ENCODE measurements at regions not wholly inside any gene's neighbourhood (a gene's known extent, or its start where the extent isn't known, plus 50 kb on each side); places are given as distances from the start of the nearest gene placed in this dataset.

DNA sequence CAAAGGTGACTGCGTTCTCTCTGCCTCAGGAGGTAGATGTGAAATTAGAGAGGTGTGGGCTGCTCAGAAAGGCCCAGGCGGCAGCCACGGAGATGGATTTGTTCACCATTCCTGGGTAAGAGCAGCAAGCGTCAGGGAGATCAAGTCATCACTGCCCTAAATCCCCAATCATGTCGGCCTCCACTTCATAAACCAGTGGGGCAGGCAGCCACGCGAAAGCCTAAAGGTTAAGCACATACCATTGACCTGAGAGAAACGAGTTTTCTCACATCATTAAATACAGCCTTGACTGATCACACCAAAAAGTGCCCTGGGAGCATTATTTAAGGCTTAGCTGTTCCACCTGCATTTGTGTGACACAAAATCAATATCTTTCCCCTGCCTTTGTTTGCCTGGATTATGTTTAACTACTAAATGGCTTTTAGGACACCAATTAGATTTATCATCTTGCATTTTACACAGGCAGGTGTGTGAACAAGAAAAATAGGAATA lies 50.7 kb upstream of the FOXB1 start:
- DNase-seq = peak; percentile 96

- DNase-seq = no peak
Observed at GRCh38 chr15:59952960-59953359, 51.2 kb upstream of the FOXB1 start.

GRCh38 chr15:59950603-59951388 lies 53.3 kb upstream of the FOXB1 start:
- DNase-seq = no peak

- no peak for DNase-seq
Observed at GRCh38 chr15:59948924-59949613, 55.0 kb upstream of the FOXB1 start.

GRCh38 chr15:59946084-59946483 lies 58.0 kb upstream of the FOXB1 start:
- DNase-seq = no peak

DNA sequence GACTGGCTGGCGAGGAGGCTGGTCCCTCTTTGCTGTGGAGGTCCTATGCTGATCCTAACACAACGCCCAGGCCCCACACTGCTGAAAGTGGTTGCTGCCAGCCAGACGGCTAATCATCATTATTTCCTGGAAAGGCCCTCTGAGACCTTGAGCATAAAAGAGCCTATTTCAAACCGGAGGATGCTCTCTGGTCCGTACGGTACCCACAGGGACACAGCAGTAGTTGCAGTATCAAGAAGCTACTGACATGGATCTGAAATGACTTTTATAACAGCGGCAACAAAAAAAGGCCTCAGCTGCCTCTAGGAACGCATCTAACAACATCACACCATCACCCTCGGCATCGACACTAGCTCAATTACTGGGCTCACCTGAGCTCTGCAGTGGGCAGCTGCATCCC lies 59.1 kb upstream of the FOXB1 start:
- DNase-seq = no peak

- no peak for DNase-seq
Observed at GRCh38 chr15:59941612-59942011, 62.5 kb upstream of the FOXB1 start.

DNA sequence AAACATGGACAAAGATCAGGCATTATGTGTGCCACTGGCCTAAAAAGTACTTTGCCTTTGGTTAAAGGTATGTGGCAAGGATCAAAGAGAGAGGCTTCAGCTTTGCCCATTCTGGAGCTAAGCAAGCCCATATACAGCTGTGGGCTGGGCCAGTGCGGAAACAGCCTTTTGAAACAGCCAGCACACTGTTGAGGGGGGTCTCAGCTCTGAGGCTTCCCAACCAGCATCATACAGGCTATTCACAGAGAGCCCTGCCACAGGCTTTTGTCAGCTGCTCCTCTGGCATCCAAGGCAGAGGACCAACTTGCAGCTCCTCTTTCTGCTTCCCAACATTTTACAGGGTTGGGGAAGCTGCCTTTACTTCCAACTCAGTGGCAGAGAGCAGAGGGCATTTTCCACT lies 63.2 kb upstream of the FOXB1 start:
- DNase-seq = no peak

- DNase-seq = no peak
Observed at GRCh38 chr15:59940456-59940855, 63.7 kb upstream of the FOXB1 start.

- DNase-seq = no peak
Observed at GRCh38 chr15:59936741-59937140, 67.4 kb upstream of the FOXB1 start.

- DNase-seq = no peak
Observed at GRCh38 chr15:59933607-59934006, 70.5 kb upstream of the FOXB1 start.

- DNase-seq = no peak
Observed at GRCh38 chr15:59931646-59932261, 72.4 kb upstream of the FOXB1 start.

- DNase-seq = peak; percentile 39
Observed at GRCh38 chr15:59924812-59925522, 79.1 kb upstream of the FOXB1 start.

DNA sequence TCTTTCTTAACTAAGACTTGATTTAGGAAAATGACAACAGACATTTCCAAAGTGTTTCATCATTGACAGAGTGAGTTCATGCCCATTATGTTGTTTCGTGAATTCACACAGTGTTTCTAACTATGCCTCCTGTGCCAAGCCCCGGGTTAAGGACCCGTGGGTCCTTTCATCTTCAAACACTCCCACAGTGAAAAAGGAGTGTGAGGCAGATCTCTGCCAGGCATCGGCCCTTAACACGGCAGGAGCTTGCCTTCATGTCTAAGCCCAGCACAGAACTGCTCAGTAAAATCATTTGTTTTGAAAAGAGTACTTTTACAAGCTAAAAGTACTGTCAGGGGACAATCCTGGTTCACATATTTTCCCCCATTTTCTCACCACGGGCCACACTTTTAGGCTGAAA lies 80.0 kb upstream of the FOXB1 start:
- no peak for DNase-seq

- DNase-seq = no peak
Observed at GRCh38 chr15:59923508-59923907, 80.6 kb upstream of the FOXB1 start.

DNA sequence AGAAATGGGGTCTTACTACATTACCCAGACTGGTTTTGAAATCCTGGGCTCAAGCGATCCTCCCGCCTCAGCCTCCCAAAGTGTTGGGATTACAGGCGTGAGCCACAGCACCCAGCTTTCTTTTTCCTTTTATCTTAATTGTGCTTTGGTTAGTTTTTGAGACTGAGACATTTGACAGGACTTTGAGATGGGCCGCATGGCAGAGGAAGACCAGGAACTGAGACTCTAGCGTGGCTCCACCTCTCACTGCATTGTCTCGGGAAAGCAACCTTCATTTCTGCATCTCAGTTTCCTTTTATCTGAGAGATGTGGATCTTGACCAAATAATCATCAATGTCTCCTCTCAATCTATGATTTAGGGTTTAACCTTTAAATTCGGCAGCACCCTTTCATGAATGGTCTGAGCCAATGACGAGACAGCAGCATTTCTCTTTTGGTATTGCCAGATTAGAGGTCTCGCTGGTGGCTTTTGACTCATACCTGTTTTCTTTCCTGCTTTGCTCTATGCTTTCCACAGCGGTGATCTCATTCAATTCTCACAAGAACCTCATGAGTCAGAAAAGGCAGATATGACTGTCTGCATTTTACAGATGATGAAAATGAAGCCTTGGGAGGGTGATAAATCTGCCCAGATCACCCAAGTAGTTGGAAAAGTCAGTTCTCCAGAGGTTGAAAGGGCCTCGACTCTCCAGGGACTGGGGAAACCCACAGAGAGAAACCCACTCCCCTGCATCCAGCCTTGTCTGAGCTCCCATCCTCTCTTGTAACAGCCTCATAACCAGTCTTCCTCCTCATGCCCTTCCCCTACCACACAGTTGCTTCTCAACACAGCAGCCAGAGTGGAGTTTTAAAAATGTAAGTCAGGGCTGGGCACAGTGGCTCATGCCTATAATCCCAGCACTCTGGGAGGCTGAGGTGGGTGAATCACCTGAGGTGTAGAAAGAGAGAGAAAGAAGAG lies 84.8 kb upstream of the FOXB1 start:
- no peak for DNase-seq

DNA sequence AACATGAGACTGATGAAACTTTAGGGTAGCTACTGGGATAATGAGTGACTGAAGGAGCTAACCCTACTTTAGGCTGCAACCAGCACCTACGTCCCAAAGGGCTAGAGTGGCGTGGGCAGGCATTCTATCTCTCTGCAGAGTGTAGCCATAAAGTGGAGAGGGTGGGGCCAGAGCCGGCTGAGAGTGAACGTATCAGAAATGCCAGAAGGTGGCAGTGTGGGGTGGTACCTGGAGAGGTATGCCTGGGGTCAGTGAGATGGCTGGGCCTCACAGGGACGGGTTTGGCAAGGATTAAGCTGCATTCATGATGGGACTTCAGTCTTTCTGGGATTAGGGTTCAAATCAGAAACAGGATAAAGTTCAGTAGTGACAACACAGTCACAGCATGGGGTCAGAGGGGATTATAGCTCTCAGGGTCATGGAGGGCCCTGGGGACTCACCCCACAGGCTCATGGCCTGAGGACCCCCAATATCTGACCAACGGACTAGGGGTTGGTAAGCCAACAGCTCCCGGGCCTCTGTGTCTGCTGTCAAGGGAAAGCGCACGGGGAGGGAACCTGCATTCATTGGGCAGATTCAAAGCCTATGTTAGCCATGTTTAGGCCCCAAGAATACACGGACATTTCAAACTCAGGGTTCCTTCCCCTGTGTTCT lies 86.5 kb upstream of the FOXB1 start:
- DNase-seq = no peak

GRCh38 chr15:59906046-59906445 lies 98.1 kb upstream of the FOXB1 start:
- DNase-seq = no peak

- DNase-seq = no peak
Observed at GRCh38 chr15:59905176-59905575, 98.9 kb upstream of the FOXB1 start.

GRCh38 chr15:59904450-59905135 lies 99.5 kb upstream of the FOXB1 start:
- no peak for DNase-seq

DNA sequence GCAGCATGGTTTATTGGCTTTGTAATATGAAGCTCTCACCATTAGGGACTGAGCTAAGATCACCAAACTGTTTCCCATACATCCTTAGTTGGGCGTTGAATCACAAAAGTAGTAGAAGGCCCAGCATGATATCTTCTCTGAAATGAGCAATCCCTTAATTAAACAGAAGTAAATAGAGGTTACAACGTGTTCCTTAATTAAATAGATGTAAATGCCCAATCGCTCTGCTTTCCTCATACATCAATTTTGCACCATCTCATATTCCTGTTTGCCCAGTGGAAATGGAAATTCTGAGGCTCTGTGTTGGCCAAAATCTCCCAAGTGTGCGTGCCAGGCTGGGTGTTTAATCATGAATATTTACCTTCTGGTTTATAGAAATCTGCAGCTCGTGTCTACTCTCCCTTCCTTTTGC lies 107.4 kb upstream of the FOXB1 start:
- no peak for DNase-seq
